ENCODE measurements at regions not wholly inside any gene's neighbourhood (a gene's known extent, or its start where the extent isn't known, plus 50 kb on each side); places are given as distances from the start of the nearest gene placed in this dataset.
"Not testable (repeated sequence)": the region's sequence is repeated elsewhere in the genome, so short reads cannot be mapped to it uniquely, and the experiment has no call there.

GRCh38 chr1:101483982-101484688 is 247.3 kb downstream of the S1PR1 start:
- TF ChIP-seq, protein P1, sequence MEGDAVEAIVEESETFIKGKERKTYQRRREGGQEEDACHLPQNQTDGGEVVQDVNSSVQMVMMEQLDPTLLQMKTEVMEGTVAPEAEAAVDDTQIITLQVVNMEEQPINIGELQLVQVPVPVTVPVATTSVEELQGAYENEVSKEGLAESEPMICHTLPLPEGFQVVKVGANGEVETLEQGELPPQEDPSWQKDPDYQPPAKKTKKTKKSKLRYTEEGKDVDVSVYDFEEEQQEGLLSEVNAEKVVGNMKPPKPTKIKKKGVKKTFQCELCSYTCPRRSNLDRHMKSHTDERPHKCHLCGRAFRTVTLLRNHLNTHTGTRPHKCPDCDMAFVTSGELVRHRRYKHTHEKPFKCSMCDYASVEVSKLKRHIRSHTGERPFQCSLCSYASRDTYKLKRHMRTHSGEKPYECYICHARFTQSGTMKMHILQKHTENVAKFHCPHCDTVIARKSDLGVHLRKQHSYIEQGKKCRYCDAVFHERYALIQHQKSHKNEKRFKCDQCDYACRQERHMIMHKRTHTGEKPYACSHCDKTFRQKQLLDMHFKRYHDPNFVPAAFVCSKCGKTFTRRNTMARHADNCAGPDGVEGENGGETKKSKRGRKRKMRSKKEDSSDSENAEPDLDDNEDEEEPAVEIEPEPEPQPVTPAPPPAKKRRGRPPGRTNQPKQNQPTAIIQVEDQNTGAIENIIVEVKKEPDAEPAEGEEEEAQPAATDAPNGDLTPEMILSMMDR (IDR thresholded peaks at IDR 0.05; ENCODE audit: low read depth, low read length), result no peak
- H3K4me3 ChIP-seq (ENCODE audit: low read depth, low read length), result no peak overlapping the region

DNA sequence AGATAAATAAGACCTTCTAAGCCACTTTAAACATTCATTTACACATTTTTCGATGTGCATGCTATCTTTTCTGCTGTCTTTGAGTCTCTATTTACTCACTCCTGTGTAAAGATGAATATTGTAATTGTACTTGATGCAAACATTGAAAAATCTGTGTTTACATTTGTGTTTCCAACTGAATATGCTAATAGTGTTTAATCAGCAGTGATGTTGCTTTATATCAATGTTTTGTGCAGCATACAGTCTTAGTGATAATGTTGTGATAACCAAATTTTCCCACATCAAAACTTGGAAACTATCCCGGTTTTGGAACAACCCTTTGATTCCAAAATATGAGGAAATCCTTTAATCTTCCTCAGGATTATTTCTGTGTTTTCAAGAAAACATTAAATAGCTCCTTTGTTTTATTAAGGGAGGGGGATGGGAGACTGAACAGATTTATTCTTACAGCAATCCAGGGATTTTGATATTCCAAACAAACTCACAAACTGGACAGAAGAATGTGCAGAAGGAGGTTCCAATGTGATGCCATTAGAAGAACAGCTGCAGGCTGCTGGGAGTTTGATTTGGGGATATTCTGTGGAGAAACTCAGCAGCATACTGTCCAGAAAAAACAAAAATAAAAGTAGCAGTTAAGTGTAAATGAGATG is 248.0 kb downstream of the S1PR1 start:
- H3K4me3 ChIP-seq (ENCODE audit: low read depth, low read length), result no peak overlapping the region
- TF ChIP-seq, protein P1 (IDR thresholded peaks at IDR 0.05; ENCODE audit: low read depth, low read length), result no peak

- no peak overlapping the region for H3K4me3 ChIP-seq (ENCODE audit: low read depth, low read length)
Measured at GRCh38 chr1:101485712-101486111, 248.9 kb downstream of the S1PR1 start.

GRCh38 chr1:101492144-101492543 is 255.3 kb downstream of the S1PR1 start:
- not testable (repeated sequence) for H3K4me3 ChIP-seq (ENCODE audit: low read depth, low read length)

More at GRCh38 chr1:101485712-101486111, 248.9 kb downstream of the S1PR1 start:
- TF ChIP-seq, protein P1 (IDR thresholded peaks at IDR 0.05; ENCODE audit: low read depth, low read length), result no peak

- not testable (repeated sequence) for H3K4me3 ChIP-seq (ENCODE audit: low read depth, low read length)
Measured at GRCh38 chr1:101493920-101494319, 257.1 kb downstream of the S1PR1 start.

GRCh38 chr1:101496109-101496508 is 259.3 kb downstream of the S1PR1 start:
- TF ChIP-seq, protein P1 (IDR thresholded peaks at IDR 0.05; ENCODE audit: low read depth, low read length), result no peak
- no peak overlapping the region for H3K4me3 ChIP-seq (ENCODE audit: low read depth, low read length)

DNA sequence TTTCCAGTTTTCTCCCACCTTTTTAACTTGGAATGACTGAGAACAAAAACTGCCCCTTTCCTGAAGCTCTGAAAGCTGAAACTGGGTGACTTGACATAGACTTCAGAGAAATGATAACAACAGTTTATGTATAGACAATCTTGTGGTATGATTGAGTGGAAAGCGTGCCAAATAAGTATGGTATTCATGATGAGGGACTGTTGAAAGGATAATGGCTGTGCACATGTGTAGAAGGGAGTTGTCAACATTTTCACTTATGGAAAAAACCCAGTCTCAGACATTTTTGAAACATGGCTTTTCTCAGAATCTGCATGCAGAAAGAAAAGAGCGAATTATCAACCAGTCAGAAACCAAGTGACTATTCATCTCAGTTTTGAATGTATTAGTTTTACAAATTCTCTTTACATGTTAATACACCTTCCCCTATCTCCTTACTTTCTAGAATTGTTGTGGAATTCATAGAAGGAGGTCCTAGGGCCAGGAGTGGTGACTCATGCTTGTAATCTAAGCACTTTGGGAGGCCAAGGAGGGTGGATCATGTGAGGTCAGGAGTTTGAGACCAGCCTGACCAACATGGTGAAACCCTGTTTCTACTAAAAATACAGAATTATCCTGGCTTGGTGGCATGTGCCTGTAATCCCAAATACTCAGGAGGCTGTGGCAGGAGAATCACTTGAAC is 261.2 kb downstream of the S1PR1 start:
- no peak overlapping the region for H3K4me3 ChIP-seq (ENCODE audit: low read depth, low read length)
- TF ChIP-seq, protein P1 (IDR thresholded peaks at IDR 0.05; ENCODE audit: low read depth, low read length), result no peak

DNA sequence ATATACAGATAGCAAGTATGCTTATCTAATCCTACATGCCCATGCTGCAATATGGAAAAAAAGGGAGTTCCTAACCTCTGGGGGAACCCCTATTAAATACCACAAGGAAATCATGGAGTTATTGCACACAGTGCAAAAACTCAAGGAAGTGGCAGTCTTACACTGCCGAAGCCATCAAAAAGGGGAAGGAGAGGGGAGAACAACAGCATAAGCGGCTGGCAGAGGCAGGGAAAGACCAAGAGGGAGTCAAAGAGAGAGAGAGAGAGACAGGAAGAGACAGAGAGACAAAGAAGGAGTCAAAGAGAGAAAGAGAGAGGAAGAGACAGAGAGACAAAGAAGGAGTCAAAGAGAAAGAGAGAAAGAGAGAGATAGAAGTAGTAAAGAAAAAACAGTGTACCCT is 267.3 kb downstream of the S1PR1 start:
- not testable (repeated sequence) for H3K4me3 ChIP-seq (ENCODE audit: low read depth, low read length)

DNA sequence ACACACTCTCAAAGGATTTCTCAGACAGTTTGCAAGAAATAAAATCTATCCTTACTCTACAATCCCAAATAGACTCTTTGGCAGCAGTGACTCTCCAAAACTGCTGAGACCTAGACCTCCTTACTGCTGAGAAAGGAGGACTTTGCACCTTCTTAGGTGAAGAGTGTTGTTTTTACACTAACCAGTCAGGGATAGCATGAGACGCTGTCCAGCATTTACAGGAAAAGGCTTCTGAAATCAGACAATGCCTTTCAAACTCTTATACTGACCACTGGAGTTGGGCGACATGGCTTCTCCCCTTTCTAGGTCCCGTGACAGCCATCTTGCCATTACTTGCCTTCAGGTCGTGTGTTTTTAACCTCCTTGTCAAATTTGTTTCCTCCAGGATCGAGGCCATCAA is 268.4 kb downstream of the S1PR1 start:
- not testable (repeated sequence) for H3K4me3 ChIP-seq (ENCODE audit: low read depth, low read length)

All from WI38 (cell line).